Suprapubic skin (tissue), 3 donors: ENCODE measurements at regions not wholly inside any gene's neighbourhood (a gene's known extent, or its start where the extent isn't known, plus 50 kb on each side); places are given as distances from the start of the nearest gene placed in this dataset.

ENCODE experiments used
- EP300 ChIP-seq: sonication (generic); formaldehyde crosslinking; IDR thresholded peaks from one replicate; pipeline ENCODE4 v1.6.1; 2017; ENCODE audit warnings: antibody characterized with exemption
- TF ChIP-seq, protein P1 (sequence below), 2 donors: fragments of 200-600 bp in 1 of 2; fragments of 450-650 bp in 1 of 2; sonication (generic) in 1 of 2; IDR thresholded peaks; one replicate each; pipeline ENCODE4 v1.5.1; 2016 to 2019; ENCODE audit warnings: antibody characterized with exemption in 2 of 2, mild to moderate bottlenecking in 1 of 2, moderate library complexity in 1 of 2

DNA sequence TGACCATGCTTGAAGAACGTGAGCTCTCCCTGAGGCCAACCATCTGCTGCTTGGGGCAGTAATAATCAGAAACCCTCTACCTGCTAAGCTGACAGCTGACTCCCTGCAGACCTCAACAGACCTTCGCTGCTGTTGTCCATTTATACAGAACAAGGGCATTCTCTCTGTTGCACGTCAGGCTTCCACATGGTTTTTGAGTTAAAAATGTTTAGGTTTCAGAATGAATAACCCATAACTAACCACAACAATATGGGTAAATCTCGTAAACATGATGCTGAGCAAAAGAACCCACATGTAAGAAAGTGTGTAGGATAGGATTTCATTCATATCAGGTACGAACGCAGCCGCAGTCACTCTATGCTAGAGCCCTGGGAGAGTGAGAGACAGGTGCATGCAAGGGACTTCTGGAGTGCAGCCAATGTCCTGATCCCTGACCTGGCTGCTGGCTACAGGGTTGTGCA, 348.5 kb downstream of the MED10 start:
- TF ChIP-seq, protein P1, sequence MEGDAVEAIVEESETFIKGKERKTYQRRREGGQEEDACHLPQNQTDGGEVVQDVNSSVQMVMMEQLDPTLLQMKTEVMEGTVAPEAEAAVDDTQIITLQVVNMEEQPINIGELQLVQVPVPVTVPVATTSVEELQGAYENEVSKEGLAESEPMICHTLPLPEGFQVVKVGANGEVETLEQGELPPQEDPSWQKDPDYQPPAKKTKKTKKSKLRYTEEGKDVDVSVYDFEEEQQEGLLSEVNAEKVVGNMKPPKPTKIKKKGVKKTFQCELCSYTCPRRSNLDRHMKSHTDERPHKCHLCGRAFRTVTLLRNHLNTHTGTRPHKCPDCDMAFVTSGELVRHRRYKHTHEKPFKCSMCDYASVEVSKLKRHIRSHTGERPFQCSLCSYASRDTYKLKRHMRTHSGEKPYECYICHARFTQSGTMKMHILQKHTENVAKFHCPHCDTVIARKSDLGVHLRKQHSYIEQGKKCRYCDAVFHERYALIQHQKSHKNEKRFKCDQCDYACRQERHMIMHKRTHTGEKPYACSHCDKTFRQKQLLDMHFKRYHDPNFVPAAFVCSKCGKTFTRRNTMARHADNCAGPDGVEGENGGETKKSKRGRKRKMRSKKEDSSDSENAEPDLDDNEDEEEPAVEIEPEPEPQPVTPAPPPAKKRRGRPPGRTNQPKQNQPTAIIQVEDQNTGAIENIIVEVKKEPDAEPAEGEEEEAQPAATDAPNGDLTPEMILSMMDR (IDR thresholded peaks at IDR 0.05): no peak
- no peak for TF ChIP-seq EP300
